CD4-positive, alpha-beta T cell treated with Interleukin-17A for 4 hours (primary cell): ENCODE measurements at regions not wholly inside any gene's neighbourhood (a gene's known extent, or its start where the extent isn't known, plus 50 kb on each side); places are given as distances from the start of the nearest gene placed in this dataset.

Source experiments
- DNase-seq: peaks from one replicate; pipeline ENCODE4 v3.0.0-alpha.2; 2020; ENCODE audit warnings: mixed read lengths

DNA sequence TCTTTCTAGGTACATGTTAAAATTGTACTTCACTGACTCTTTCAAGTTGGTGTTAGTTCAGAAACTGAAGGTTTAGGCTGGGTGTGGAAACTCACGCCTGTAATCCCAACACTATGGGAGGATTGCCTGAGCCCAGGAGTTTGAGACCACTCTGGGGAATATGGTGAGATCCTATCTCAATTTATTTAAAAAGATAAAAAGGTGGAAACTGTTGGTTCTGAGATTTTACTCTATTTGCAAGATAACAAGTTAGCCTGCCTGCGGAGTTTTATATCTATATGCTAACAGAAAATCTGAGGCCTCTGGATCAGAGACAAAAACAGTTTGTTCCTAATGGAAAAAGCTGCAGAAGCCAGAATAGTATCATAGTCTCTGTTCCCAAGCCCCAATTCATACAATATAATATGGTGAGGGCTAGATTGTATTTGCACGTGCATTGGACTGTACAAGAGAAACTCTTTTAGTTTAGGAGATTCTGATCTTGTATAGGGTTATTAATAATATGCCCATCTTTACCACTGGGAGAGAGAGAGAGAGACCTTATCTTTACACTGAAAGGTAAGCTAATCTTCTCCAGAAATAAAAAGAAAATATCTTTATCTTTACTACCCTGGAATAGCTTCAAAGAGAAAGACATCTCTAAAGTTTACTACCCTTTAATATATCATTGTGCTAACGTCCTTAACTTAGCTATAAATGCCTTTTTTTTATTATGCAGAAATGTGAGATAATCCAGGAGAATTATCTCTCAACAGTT is 1267.6 kb downstream of the OTOL1 start:
- no peak for DNase-seq

GRCh38 chr3:162764808-162765071 is 1268.1 kb downstream of the OTOL1 start:
- no peak for DNase-seq

DNA sequence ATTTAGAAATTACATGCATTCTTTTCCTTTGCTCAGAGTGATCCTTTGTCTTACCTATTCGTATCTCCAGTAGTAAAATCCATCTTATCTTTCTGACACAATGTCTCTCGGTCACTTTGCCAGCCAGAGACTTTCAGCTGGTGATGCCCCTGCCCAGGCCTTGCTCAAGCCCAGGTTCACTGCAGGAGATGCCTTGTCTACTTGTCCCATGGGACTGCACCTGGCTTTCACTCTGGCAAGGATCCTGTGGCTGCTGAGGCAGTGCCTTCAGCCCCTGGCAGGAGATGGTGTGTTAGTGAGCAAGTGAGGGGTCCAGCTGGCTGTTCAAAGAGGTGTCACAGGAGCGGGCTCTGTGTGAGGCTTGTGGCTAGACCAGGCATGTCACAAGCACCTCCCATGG is 1268.9 kb downstream of the OTOL1 start:
- DNase-seq: no peak

- no peak for DNase-seq
Measured at GRCh38 chr3:162769564-162769963, 1273.0 kb downstream of the OTOL1 start.

GRCh38 chr3:162770551-162770950 is 1273.9 kb downstream of the OTOL1 start:
- DNase-seq: no peak

- no peak for DNase-seq
Measured at GRCh38 chr3:162774613-162775100, 1278.0 kb downstream of the OTOL1 start.

DNA sequence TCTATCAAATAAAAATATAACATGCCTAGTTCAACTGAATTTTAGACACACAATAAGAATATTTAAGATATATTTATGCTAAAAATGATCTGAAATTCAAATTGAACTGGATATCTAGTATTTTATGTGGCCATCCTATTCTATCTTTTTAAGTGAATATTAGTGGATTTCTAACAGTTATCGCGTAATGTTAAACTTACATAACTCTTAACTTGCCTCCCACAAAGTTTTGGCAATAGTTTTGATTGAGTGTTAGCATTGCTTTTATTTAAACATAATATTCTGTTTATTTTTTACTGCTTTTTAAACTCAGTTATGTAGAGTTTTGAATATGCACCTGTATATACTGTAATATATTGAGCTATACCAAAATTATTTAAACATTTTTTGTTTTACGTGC is 1279.5 kb downstream of the OTOL1 start:
- no peak for DNase-seq

- DNase-seq: no peak
Measured at GRCh38 chr3:162777118-162777517, 1280.5 kb downstream of the OTOL1 start.

DNA sequence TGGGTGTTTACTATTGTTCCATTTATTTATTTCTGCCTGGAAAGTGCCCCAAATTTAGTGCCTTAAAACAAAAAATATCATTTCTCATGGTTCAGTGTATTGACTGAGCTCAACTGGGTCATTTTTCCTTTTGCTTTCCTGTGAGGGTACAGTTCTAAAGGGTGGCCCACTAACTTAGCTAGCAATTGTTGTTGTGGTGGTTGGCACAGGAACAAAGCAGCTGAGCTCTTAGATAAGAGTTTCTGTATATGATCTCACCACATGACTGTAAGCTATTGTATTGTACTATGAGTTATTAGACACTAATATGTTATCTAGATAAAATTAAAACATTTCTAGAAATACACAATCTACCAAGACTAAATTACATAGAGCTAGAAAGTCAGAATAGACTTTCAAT is 1283.7 kb downstream of the OTOL1 start:
- no peak for DNase-seq

DNA sequence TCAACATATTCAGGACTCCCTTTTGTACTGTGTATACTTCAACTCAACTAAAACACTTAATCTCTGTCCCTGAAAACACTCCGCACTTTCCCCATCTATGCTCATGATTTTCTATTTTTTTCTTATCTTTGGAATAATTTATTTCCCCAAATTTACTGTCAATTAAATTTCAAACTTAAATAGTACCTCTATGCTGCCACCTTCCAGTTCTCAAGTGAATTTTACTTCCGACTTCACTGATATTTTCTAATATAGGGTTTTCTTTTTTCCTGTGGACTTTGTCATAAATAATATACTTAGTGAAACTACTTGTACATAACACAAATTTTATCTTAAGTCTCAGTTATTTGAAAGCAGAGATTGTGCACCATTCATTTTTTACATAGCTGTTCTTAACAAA is 1303.3 kb downstream of the OTOL1 start:
- no peak for DNase-seq

DNA sequence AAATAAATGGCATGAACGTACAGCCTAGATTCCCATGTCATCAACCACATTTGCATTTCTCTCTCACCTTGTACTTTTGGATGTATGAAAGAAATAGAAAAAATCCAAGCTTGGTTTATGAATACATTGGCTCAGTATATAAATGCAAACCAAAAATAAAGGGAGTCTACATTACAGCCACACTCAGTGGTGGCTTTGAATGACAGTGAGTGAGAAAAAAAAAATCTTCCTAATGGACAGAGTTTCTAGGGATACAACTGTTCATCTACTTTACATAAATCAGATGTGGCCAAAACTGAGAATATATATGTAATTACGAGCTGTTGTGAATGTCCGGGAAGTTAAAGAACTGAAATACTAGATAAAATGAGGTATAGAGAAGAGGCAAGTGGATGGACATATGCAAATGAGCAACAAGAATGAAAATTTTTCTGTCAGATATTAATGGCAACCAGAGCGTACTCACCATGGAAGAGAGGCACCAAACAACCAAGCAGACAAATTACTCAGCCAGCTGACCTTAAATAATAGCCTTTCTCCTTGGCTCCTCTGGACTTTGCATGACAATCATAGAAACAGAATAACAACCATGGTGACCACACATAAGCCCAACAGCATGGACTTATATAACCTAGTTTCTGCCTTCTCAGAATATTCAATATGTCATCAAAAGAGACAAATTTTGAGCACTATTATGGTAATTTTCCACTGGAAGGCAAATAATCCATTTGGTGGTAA is 1305.8 kb downstream of the OTOL1 start:
- DNase-seq: no peak

DNA sequence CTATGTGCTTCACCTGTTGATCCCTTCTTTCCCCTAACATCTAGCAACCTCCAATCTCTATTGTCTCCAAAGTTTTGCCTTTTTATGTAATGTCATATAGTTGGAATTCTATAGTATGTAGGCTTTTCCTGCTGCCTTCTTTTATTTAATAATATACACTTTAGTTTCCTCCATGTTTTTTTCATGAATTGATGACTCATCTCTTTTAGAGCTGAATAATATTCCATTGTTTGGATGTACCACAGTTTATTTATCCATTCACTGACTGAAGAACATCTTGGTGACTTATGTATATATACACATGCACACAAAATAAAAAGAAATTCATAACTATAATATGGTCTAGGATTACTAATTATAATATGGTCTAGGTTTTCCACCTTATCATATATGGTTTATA is 1314.2 kb downstream of the OTOL1 start:
- no peak for DNase-seq

DNA sequence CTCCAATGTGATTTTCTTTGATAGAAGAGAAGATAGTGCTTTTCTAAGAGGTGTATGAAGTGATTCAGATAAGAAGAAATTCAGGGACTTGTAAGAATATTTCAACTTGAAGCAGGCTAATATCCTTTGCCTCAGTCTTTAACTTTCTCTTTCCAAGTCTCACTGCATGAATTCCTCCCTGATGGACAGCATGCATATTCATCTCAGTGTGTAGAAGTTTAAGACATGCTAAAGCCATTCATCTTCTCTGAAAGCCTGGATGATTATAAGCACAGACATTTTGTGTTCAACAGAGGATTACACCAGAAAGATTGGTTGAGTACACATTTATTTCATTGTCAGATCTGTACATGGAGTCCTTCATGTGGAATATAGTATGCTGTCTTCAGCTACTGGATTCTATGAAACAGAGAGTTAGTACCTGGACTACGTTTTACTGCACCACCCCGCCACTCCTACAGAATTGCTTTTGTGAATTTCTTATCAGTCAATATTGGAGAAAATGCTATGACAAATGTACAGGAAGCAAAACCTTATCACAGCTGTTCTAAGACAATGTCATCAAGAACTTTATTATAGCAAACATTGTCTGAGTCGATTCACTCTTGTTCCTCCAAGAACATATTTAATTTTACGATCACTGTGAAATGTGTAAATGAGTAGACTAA is 1346.1 kb downstream of the OTOL1 start:
- no peak for DNase-seq

- DNase-seq: no peak
Measured at GRCh38 chr3:162845918-162846317, 1349.3 kb downstream of the OTOL1 start.

GRCh38 chr3:162847511-162847910 is 1350.9 kb downstream of the OTOL1 start:
- DNase-seq: no peak

GRCh38 chr3:162863579-162863978 is 1367.0 kb downstream of the OTOL1 start:
- DNase-seq: no peak

GRCh38 chr3:162865466-162865865 is 1368.9 kb downstream of the OTOL1 start:
- DNase-seq: no peak

DNA sequence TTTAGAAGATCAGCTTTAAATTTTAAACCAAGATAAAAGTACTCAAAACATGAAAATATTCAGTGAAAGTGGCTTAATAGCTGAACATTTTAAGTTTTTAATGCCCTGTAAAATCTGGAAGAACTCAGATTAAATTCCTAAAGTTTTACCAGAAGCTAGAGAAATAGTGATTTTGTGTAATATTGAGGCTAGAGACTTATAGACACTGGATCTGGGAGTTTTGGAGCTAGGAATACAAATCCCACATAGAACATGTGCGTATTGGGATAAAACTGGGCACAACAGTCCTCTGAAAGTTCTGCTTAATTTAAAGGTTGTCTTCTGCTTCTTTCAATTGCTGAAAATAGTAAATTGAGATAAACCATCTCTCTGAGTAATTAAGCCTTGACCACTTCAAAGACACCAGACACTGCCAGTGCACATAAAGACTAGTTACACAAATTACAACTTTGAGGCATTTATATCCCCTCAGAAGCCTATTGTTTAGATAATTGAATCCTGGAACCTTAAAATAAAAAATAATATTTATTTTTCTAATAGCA is 1382.5 kb downstream of the OTOL1 start:
- DNase-seq: no peak

DNA sequence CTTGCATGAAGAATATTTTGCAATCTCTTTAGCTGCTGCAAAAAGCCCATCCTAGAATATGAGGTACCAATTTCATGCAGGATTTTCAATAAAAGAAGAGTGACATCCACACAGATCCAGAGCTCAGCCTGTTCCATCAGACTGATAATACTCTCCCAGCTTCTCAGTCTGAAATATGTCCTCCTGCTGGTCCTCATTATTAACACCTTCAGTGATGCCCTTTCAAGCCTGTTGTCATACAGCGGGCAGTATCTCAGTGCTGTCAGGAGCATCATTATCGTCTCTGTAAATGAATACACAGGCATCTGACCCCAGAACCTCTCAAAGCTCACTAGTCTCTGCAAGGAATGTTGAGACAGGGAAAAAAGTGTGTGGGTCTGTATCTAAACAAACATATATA is 1387.8 kb downstream of the OTOL1 start:
- no peak for DNase-seq

DNA sequence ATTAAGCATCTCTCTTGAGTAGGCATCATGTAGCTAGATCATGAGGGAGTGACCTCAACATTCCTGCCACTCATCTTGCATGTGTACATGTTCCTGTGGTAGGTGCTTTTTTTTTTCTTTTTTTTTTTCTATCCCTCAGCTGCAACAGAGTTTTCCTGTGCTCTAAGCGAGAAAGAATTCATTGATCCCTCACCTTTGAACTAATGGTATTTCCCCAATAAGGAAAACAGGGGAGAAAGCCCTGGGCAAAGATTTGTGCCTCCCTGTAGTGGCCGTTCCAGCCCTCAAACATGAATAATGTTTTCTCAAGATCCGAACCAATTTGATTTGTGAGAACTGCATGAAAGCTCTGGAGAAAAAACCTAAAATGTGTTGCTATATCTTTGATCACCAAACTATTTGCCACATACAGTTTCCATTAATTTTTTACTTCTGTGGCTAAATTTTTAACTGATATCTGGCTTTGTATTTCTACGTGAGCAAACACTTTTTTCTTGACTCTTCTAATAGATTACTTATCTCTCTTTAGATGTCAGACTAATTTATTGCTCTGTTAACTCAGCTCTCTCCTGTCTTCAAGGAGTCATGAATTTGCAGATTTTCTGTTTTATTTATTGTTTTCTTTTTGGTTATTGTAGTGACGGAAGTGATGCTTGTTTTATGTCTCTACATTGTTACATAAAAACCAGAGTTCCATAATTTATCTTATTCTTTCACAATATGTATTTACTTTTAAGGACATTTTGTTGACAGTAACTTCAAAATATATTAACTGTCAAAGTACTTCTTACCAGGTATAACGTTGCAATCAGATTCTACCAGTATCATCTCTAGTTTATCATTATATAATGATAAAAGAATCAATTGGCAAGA is 1396.5 kb downstream of the OTOL1 start:
- DNase-seq: no peak

DNA sequence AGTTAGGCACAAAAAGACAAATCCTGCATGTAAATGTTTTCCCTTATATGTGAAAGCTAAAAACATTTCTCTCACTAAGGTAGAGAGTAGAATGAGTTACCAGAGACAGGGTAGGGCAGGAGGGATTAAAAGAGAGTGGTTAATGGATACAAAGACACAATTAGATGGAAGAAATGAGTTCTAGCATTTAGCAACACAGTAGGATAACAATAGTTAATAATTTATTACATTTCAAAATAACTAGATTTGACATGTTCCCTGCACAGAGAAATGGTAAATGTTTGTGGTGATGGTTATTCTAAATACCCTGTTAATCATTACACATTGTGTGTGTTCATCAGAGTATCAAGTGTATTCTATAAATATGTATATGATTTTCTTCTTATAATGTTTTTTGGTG is 1400.7 kb downstream of the OTOL1 start:
- no peak for DNase-seq

GRCh38 chr3:162932503-162932902 is 1435.9 kb downstream of the OTOL1 start:
- DNase-seq: no peak

GRCh38 chr3:162933656-162934055 is 1437.0 kb downstream of the OTOL1 start:
- no peak for DNase-seq
